H1 (cell line): ENCODE measurements at regions not wholly inside any gene's neighbourhood (a gene's known extent, or its start where the extent isn't known, plus 50 kb on each side); places are given as distances from the start of the nearest gene placed in this dataset.

ENCODE experiments used
- CTCF ChIA-PET: fragments of 300-600 bp; sonication (Branson Sonifier 250); formaldehyde crosslinking; loops from one replicate; lab custom pipeline; 2021; ENCODE audit not compliant: partially characterized antibody; lab: Charles Lee
- POLR2A ChIA-PET: fragments of 300-600 bp; sonication (Branson Sonifier 250); formaldehyde crosslinking; loops from one replicate; lab custom pipeline; 2021; ENCODE audit warnings: inconsistent platforms; ENCODE audit not compliant: partially characterized antibody; lab: Charles Lee
- DNase-seq, 2 experiments: peaks; one replicate each; pipeline versions ENCODE4 v3.0.0 to v3.0.0-alpha.2; 2010 to 2022; ENCODE audit warnings: low spot score in 2 of 2, low read depth in 1 of 2, mixed read lengths in 1 of 2
- FAIRE-seq: peaks from 2 replicates; lab custom pipeline; 2011; peaks lifted over from hg19 to GRCh38; lab: Jason Lieb, UNC
- H2AFZ ChIP-seq: 2 replicates; pipeline ENCODE4 v1.8.1; 2012; ENCODE audit warnings: low read length, inconsistent platforms
- H2AK5ac ChIP-seq: 2 replicates; pipeline ENCODE4 v1.6.1; 2013; ENCODE audit warnings: low read depth, low read length
- H2BK120ac ChIP-seq: replicated peaks from 2 replicates; pipeline ENCODE3; 2013; ENCODE audit warnings: low read depth, low read length, inconsistent platforms
- H2BK12ac ChIP-seq: 2 replicates; pipeline ENCODE4 v1.6.1; 2013; ENCODE audit warnings: low read depth, low read length
- H2BK15ac ChIP-seq: 2 replicates; pipeline ENCODE4 v1.6.1; 2013; ENCODE audit warnings: low read length
- H2BK20ac ChIP-seq: 2 replicates; pipeline ENCODE4 v1.6.1; 2013; ENCODE audit warnings: low read length
- H2BK5ac ChIP-seq: 2 replicates; pipeline ENCODE4 v1.6.1; 2013; ENCODE audit warnings: low read depth, low read length
- H3K14ac ChIP-seq: 2 replicates; pipeline ENCODE4 v1.6.1; 2013; ENCODE audit warnings: inconsistent platforms; ENCODE audit not compliant: insufficient read length
- H3K18ac ChIP-seq: 2 replicates; pipeline ENCODE4 v1.6.1; 2013; ENCODE audit warnings: low read length; ENCODE audit errors: extremely low read depth
- H3K23ac ChIP-seq: 2 replicates; pipeline ENCODE4 v1.6.1; 2013; ENCODE audit warnings: inconsistent platforms; ENCODE audit not compliant: insufficient read length
- H3K23me2 ChIP-seq: 2 replicates; pipeline ENCODE4 v1.6.1; 2013; ENCODE audit warnings: low read depth, low read length
- H3K27ac ChIP-seq: 2 replicates; pipeline ENCODE4 v1.6.1; 2011; ENCODE audit warnings: low read depth, low read length, inconsistent platforms
- H3K27me3 ChIP-seq, 4 experiments: replicated peaks in 1 of 4; 1 replicate in 1 of 4; 2 replicates in 3 of 4; pipeline versions ENCODE4 v1.6.1 to v1.8.1; 2011 to 2013; ENCODE audit warnings: low read length in 3 of 4, mild to moderate bottlenecking in 3 of 4, inconsistent platforms in 2 of 4, mixed read lengths in 2 of 4, moderate library complexity in 1 of 4; ENCODE audit not compliant: control insufficient read depth in 3 of 4, insufficient read depth in 3 of 4; ENCODE audit errors: extremely low read depth in 1 of 4
- H3K36me3 ChIP-seq, 4 experiments: 2 replicates each; pipeline versions ENCODE4 v1.6.1 to v1.8.1; 2011 to 2013; ENCODE audit warnings: mild to moderate bottlenecking in 4 of 4, low read length in 3 of 4, moderate library complexity in 2 of 4, control low read depth in 1 of 4, inconsistent platforms in 1 of 4; ENCODE audit not compliant: insufficient read depth in 4 of 4, control insufficient read depth in 2 of 4
- H3K4ac ChIP-seq: replicated peaks from 2 replicates; pipeline ENCODE3; 2013; ENCODE audit warnings: low read length, low read depth, mixed read lengths, inconsistent platforms; ENCODE audit not compliant: insufficient read length
- H3K4me1 ChIP-seq, 4 experiments: replicated peaks in 1 of 4; 1 replicate in 1 of 4; 2 replicates in 3 of 4; pipeline versions ENCODE4 v1.6.1 to v1.8.1; 2011 to 2013; ENCODE audit warnings: low read length in 3 of 4, inconsistent platforms in 2 of 4, mixed read lengths in 1 of 4; ENCODE audit not compliant: insufficient read depth in 4 of 4, control insufficient read depth in 3 of 4
- H3K4me2 ChIP-seq, 2 experiments: 2 replicates each; pipeline versions ENCODE4 v1.6.1 to v1.8.1; 2011 to 2013; ENCODE audit warnings: low read depth in 2 of 2, low read length in 2 of 2, control low read depth in 1 of 2, inconsistent platforms in 1 of 2, mild to moderate bottlenecking in 1 of 2; ENCODE audit not compliant: insufficient read depth in 1 of 2
- H3K4me3 ChIP-seq, 4 experiments: fragments of 200-600, 300-600 bp in 1 of 4; sonication (generic), shearing (Covaris generic), sonication (Bioruptor Twin) in 1 of 4; 2 replicates each; pipeline versions ENCODE4 v1.5.1 to v1.8.1; 2011 to 2016; ENCODE audit warnings: low read length in 4 of 4, low read depth in 3 of 4, control low read depth in 2 of 4, inconsistent platforms in 2 of 4, mild to moderate bottlenecking in 2 of 4, mixed read lengths in 1 of 4, moderate library complexity in 1 of 4; ENCODE audit not compliant: insufficient read depth in 2 of 4; ENCODE audit errors: extremely low read depth in 1 of 4
- H3K56ac ChIP-seq: replicated peaks from 2 replicates; pipeline ENCODE3; 2013; ENCODE audit warnings: low read depth, mild to moderate bottlenecking, mixed read lengths, low read length, inconsistent platforms; ENCODE audit not compliant: insufficient read length
- H3K79me1 ChIP-seq: 2 replicates; pipeline ENCODE4 v1.6.1; 2013; ENCODE audit warnings: low read depth, low read length, control low read depth
- H3K79me2 ChIP-seq, 2 experiments: 2 replicates each; pipeline versions ENCODE4 v1.6.1 to v1.8.1; 2012 to 2013; ENCODE audit warnings: low read length in 2 of 2, mild to moderate bottlenecking in 2 of 2, inconsistent platforms in 1 of 2; ENCODE audit not compliant: insufficient read depth in 2 of 2, control insufficient read depth in 1 of 2
- H3K9ac ChIP-seq, 4 experiments: replicated peaks in 1 of 4; 1 replicate in 1 of 4; 2 replicates in 3 of 4; pipeline versions ENCODE4 v1.6.1 to v1.8.1; 2011 to 2013; ENCODE audit warnings: low read depth in 3 of 4, low read length in 3 of 4, control low read depth in 2 of 4, mild to moderate bottlenecking in 2 of 4, moderate library complexity in 2 of 4, inconsistent platforms in 1 of 4; ENCODE audit errors: extremely low read depth in 1 of 4
- H3K9me3 ChIP-seq, 2 experiments: 2 replicates each; pipeline versions ENCODE4 v1.6.1 to v1.8.1; 2012 to 2013; ENCODE audit warnings: mild to moderate bottlenecking in 2 of 2, moderate library complexity in 2 of 2, control low read depth in 1 of 2, inconsistent platforms in 1 of 2, low read depth in 1 of 2, low read length in 1 of 2, mixed read lengths in 1 of 2; ENCODE audit not compliant: insufficient read depth in 2 of 2
- H4K20me1 ChIP-seq, 2 experiments: replicated peaks in 1 of 2; 2 replicates each; pipeline versions ENCODE3 to v1.8.1; 2011 to 2013; ENCODE audit warnings: inconsistent platforms in 2 of 2, low read length in 2 of 2, mild to moderate bottlenecking in 1 of 2; ENCODE audit not compliant: insufficient read depth in 2 of 2, control insufficient read depth in 1 of 2
- H4K5ac ChIP-seq: 2 replicates; pipeline ENCODE4 v1.6.1; 2013; ENCODE audit warnings: low read length, low read depth, mixed read lengths, inconsistent platforms; ENCODE audit not compliant: insufficient read length
- H4K8ac ChIP-seq: 2 replicates; pipeline ENCODE4 v1.8.0; 2013; ENCODE audit warnings: mild to moderate bottlenecking, moderate library complexity, low read length, inconsistent platforms; ENCODE audit not compliant: insufficient read depth; ENCODE audit errors: extremely low read depth
- H4K91ac ChIP-seq: replicated peaks from 2 replicates; pipeline ENCODE3; 2013; ENCODE audit warnings: low read length, mixed read lengths, inconsistent platforms; ENCODE audit not compliant: insufficient read length
- ASH2L ChIP-seq: fragments of 200-600, 300-600 bp; sonication (generic); IDR thresholded peaks from one replicate; pipeline ENCODE4 v1.7.1; 2017; ENCODE audit warnings: low read length
- CBX8 ChIP-seq: fragments of 300-800, 300-1000 bp; sonication (generic); IDR thresholded peaks from 2 replicates; pipeline ENCODE4 v1.7.1; 2016; ENCODE audit warnings: low read depth, low read length, borderline replicate concordance
- FOSL1 ChIP-seq: IDR thresholded peaks from 2 replicates; pipeline ENCODE4 v1.6.1; 2011; ENCODE audit warnings: mild to moderate bottlenecking, low read depth, low read length, moderate library complexity; ENCODE audit not compliant: insufficient read depth
- GTF2F1 ChIP-seq: IDR thresholded peaks from 2 replicates; pipeline ENCODE4 v1.6.1; 2012; ENCODE audit warnings: low read depth, low read length, improper control_type of control experiment, borderline replicate concordance
- JUN ChIP-seq: IDR thresholded peaks from 2 replicates; pipeline ENCODE4 v1.6.1; 2011; ENCODE audit warnings: low read depth, mild to moderate bottlenecking, improper control_type of control experiment, low read length
- JUND ChIP-seq: IDR thresholded peaks from 2 replicates; pipeline ENCODE4 v1.6.1; 2011; ENCODE audit warnings: mild to moderate bottlenecking, improper control_type of control experiment, low read length
- KDM4A ChIP-seq: IDR thresholded peaks from one replicate; pipeline ENCODE4 v1.7.1; 2012; ENCODE audit warnings: low read depth, mild to moderate bottlenecking, moderate library complexity, low read length, inconsistent platforms; ENCODE audit not compliant: severe bottlenecking
- KDM5A ChIP-seq: fragments of 200-600 bp; IDR thresholded peaks from 2 replicates; pipeline ENCODE4 v1.7.1; 2012; ENCODE audit warnings: mild to moderate bottlenecking, low read length, inconsistent platforms, mixed read lengths
- NANOG ChIP-seq: IDR thresholded peaks from 2 replicates; pipeline ENCODE4 v1.6.1; 2011; ENCODE audit warnings: low read length, low read depth, mild to moderate bottlenecking, inconsistent platforms; ENCODE audit not compliant: insufficient read depth, poor library complexity, severe bottlenecking
- RFX5 ChIP-seq: IDR thresholded peaks from 2 replicates; pipeline ENCODE4 v1.6.1; 2011; ENCODE audit warnings: low read depth, low read length, improper control_type of control experiment, borderline replicate concordance
- SP1 ChIP-seq: IDR thresholded peaks from 2 replicates; pipeline ENCODE4 v1.6.1; 2011; ENCODE audit warnings: low read depth, low read length
- SP4 ChIP-seq: IDR thresholded peaks from 2 replicates; pipeline ENCODE4 v1.6.1; 2012; ENCODE audit warnings: low read length, inconsistent platforms
- WGBS, 2 experiments: shearing (Covaris generic) in 1 of 2; methylation state at CpG; one replicate each; pipeline versions ENCODE4 v1.1.6 to v1.1.7; 2013 to 2015; ENCODE audit warnings: low lambda C conversion rate in 2 of 2, mixed read lengths in 2 of 2, inconsistent platforms in 1 of 2, low coverage in 1 of 2, missing lambda C conversion rate in 1 of 2; ENCODE audit not compliant: insufficient replicate concordance in 2 of 2, insufficient coverage in 1 of 2, insufficient read length in 1 of 2; ENCODE audit errors: extremely low coverage in 1 of 2, missing lambda C conversion rate in 1 of 2; 5-methylcytosine and 5-hydroxymethylcytosine counted together
- TF ChIP-seq, protein P1 (sequence below): IDR thresholded peaks from 2 replicates; pipeline ENCODE4 v1.6.1; 2011; ENCODE audit warnings: low read depth, mild to moderate bottlenecking, low read length; ENCODE audit not compliant: insufficient read depth

DNA sequence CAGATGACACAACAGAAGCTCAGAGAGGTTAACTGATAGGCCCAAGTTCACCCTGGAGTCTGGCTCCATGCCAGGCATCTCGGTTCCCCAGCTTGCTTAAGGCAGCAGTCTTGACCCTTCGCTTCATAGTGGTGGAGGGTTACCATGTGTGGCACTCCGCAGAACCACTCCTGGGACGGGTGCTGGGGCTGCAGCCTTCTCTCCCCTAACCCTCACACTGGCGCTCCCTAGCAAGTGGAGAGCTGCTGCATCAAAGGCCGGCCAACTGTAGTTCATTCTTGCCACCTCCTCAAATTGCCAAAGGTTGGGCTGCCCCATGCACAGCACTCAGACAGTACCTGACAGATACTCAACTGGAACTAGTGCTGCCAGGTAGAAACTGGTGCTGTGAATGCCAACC lies 70.2 kb upstream of the KCND3 start:
- ChIA-PET POLR2A (no interaction called here), CTCF (interaction anchor here (0.8 to 2.4 kb wide), 7 partner anchors 8 to 239 kb away, joined by 3 to 7 read pairs (median 3); no protein-coding TSS in a partner anchor)
- no peak for DNase-seq
- Histone ChIP-seq H3K14ac (no peak overlapping the region), H3K36me3 (0 out of 8 replicates have a peak, but pooled peaks cover 0 to 2% (median 0%) of the 10 kb centered on the region in 4 experiments), H4K8ac (no peak overlapping the region), H3K56ac (no peak overlapping the region), H2BK5ac (no peak overlapping the region), H3K79me2 (no peaks in the 10 kb centered on the region), H2BK20ac (no peak overlapping the region), H4K5ac (no peak overlapping the region), H3K27me3 (no peaks in the 10 kb centered on the region), H3K9ac (no peak overlapping the region), H4K91ac (no peak overlapping the region), H2BK12ac (no peak overlapping the region), H3K23me2 (no peaks in the 10 kb centered on the region), H3K4me3 (no peak overlapping the region), H2BK120ac (no peak overlapping the region), H3K4me1 (no peaks in the 10 kb centered on the region; a peak in 1 of 7 replicates), H3K4ac (no peak overlapping the region), H3K4me2 (no peak overlapping the region), H3K23ac (no peak overlapping the region), H3K18ac (no peak overlapping the region), H3K27ac (no peak overlapping the region), H2AFZ (no peak overlapping the region), H4K20me1 (no peaks in the 10 kb centered on the region), H2AK5ac (no peak overlapping the region), H2BK15ac (no peak overlapping the region), H3K79me1 (no peaks in the 10 kb centered on the region), H3K9me3 (peaks cover 7 to 16% of the 10 kb centered on the region in 2 experiments)
- no peak for FAIRE-seq
- 90% methylated on average over 5 of the region's 6 CpGs; no CpG with 5 or more reads in 1 of the 2 experiments for WGBS, 2 experiments
- TF ChIP-seq RFX5 (no peak), SP1 (no peak), GTF2F1 (no peak), SP4 (no peak), FOSL1 (no peak), JUN (no peak), KDM4A (no peak), KDM5A (no peak), NANOG (no peak), ASH2L (no peak), JUND (no peak), CBX8 (no peak)
- TF ChIP-seq, protein P1, sequence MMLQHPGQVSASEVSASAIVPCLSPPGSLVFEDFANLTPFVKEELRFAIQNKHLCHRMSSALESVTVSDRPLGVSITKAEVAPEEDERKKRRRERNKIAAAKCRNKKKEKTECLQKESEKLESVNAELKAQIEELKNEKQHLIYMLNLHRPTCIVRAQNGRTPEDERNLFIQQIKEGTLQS: no peak
